ENCODE measurements at regions not wholly inside any gene's neighbourhood (a gene's known extent, or its start where the extent isn't known, plus 50 kb on each side); places are given as distances from the start of the nearest gene placed in this dataset.
A peak's percentile ranks its signal among the peaks of the same experiment; 100 is the strongest.
"Not testable (repeated sequence)": the region's sequence is repeated elsewhere in the genome, so short reads cannot be mapped to it uniquely, and the experiment has no call there.

DNA sequence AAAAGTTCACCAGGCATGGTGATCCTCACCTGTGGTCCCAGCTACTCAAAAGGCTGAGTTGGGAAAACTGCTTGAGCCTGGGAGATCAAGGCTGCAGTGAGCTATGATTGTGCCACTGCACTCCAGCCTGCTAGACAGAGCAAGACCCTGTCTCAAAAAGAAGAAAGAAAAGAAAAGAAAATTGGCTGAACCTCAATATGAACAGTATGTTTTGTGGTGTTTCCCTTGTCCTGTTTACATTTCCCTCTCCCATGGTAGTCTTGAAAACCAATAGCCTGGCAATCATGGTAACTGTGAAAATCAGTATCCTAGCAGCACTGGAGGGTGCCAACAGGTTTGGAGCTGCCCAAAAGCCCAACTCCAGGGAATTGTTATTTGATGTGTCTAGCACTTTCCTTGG lies 174.1 kb upstream of the NR4A3 start:
- in situ Hi-C loops (cut with MboI; ENCODE audit: low sequenced_read_pairs, unreplicated experiment): no loop called here
- no peak for DNase-seq (ENCODE audit: low spot score)
- TF ChIP-seq, protein P1, sequence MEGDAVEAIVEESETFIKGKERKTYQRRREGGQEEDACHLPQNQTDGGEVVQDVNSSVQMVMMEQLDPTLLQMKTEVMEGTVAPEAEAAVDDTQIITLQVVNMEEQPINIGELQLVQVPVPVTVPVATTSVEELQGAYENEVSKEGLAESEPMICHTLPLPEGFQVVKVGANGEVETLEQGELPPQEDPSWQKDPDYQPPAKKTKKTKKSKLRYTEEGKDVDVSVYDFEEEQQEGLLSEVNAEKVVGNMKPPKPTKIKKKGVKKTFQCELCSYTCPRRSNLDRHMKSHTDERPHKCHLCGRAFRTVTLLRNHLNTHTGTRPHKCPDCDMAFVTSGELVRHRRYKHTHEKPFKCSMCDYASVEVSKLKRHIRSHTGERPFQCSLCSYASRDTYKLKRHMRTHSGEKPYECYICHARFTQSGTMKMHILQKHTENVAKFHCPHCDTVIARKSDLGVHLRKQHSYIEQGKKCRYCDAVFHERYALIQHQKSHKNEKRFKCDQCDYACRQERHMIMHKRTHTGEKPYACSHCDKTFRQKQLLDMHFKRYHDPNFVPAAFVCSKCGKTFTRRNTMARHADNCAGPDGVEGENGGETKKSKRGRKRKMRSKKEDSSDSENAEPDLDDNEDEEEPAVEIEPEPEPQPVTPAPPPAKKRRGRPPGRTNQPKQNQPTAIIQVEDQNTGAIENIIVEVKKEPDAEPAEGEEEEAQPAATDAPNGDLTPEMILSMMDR (IDR thresholded peaks at IDR 0.05; ENCODE audit: borderline replicate concordance, control extremely low read depth, extremely low read depth, insufficient read depth, missing control alignments): no peak

DNA sequence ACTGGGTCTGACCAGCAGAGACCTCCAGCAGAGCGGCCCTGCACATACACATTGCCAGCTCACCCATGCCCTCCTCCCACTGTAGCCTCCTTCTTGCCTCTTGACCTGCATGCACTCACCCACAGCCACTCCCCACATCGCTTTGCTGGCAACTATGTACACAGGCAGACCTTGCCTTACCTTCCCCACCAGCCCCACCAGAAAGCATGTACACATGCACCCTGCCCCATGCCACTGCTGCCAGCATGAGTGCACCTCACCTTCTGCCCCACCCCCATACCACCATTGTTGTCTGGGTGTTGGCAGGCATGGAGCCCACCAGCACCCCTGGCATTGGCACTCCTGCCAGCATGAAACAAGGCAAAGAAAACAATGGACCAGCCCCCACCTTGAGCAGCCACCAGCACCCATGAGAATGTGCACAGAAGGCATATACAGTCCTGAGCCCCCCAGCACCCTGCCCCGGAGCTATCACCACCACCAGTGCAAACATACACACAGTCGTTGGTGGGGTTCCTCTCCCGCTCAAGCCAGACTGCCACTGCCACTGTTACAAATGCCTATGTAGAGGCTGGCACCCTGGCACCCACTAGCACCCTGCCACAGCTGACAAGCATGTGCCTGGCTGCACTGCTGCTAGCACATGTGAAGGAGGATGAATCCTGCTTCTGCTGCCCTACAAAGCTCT lies 171.4 kb upstream of the NR4A3 start:
- DNase-seq (ENCODE audit: low spot score): no peak
- in situ Hi-C loops (cut with MboI; ENCODE audit: low sequenced_read_pairs, unreplicated experiment): no loop called here
- TF ChIP-seq, protein P1 (IDR thresholded peaks at IDR 0.05; ENCODE audit: borderline replicate concordance, control extremely low read depth, extremely low read depth, insufficient read depth, missing control alignments): no peak

DNA sequence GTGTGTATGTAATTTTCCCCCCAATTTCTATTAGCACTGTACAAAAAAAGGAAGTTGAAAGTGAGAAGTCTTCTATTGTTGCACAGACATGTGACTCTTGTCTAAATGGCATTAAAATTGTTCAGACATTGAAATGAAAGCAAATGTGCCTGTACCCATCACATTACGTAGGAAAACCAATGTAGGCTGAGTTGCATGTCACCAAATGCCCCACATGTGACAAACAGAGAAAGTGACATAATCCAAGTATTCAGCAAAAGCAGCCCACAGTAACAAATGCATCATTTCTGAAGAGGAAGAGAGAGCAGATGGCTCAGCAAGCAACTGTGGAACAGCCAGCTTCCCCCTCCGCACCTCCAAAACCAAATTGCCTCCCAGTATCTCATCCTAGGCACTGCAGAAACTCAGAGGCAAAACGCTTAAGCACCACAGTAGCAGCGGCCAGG lies 161.5 kb upstream of the NR4A3 start:
- TF ChIP-seq, protein P1 (IDR thresholded peaks at IDR 0.05; ENCODE audit: borderline replicate concordance, control extremely low read depth, extremely low read depth, insufficient read depth, missing control alignments): no peak
- in situ Hi-C loops (cut with MboI; ENCODE audit: low sequenced_read_pairs, unreplicated experiment): no loop called here
- DNase-seq (ENCODE audit: low spot score): peak; percentile 53

DNA sequence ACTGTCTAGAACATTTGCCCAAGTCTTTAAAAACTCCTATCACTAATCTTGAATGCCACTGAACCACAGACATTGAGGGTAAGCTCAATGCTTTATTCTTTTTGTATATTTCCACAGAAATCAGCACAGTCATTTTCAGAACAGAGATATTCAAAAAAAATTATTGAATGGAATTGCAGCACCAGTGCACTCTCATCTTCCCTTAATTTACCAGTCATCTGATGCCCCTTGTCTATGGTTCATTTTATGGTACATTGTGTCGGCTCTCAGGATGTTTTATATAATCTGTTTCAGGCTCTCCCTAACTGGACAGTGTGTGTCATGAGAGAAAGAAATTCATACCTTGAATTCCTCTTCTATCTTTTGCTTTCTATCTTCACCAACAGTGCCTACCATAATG lies 158.4 kb upstream of the NR4A3 start:
- DNase-seq (ENCODE audit: low spot score): no peak
- TF ChIP-seq, protein P1 (IDR thresholded peaks at IDR 0.05; ENCODE audit: borderline replicate concordance, control extremely low read depth, extremely low read depth, insufficient read depth, missing control alignments): no peak
- in situ Hi-C loops (cut with MboI; ENCODE audit: low sequenced_read_pairs, unreplicated experiment): no loop called here

DNA sequence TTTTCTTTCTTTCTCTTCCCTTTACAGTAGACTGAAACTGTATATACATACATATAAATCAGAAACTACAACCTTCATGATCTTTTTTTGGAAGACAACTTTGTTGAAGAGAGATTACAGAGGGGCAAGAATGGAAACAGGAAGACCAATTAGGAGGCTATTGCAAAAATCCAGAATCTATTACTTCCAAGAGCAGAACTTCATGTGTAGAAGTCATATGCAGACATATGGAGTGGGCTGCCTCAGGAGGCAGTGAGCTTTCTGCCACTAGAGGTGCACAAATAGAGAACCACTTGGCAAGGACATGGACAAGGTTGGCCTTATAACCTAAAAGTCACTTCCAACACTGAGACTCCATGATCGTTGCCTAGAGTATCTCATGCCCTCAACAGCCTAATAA lies 157.8 kb upstream of the NR4A3 start:
- in situ Hi-C loops (cut with MboI; ENCODE audit: low sequenced_read_pairs, unreplicated experiment): no loop called here
- DNase-seq (ENCODE audit: low spot score): no peak
- TF ChIP-seq, protein P1 (IDR thresholded peaks at IDR 0.05; ENCODE audit: borderline replicate concordance, control extremely low read depth, extremely low read depth, insufficient read depth, missing control alignments): no peak

DNA sequence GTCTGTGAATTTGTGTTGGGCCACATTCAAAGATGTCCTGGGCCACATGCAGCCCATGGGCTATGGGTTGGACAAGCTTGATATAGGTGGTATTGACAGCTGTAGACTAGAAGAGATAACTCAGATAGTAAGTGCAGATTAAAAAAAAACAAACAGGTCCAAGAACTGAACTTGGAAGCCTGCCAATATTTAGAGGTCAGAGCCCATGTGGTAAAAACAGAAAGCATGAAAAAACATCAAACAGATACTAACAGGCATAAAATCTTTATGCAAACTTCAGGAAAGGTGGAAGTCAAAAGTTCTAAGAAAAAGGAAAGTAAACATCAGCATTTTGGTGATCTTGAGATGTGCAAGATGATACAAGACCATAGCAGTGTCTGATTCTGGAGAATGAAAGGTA lies 155.1 kb upstream of the NR4A3 start:
- DNase-seq (ENCODE audit: low spot score): no peak
- in situ Hi-C loops (cut with MboI; ENCODE audit: low sequenced_read_pairs, unreplicated experiment): no loop called here
- TF ChIP-seq, protein P1 (IDR thresholded peaks at IDR 0.05; ENCODE audit: borderline replicate concordance, control extremely low read depth, extremely low read depth, insufficient read depth, missing control alignments): no peak

DNA sequence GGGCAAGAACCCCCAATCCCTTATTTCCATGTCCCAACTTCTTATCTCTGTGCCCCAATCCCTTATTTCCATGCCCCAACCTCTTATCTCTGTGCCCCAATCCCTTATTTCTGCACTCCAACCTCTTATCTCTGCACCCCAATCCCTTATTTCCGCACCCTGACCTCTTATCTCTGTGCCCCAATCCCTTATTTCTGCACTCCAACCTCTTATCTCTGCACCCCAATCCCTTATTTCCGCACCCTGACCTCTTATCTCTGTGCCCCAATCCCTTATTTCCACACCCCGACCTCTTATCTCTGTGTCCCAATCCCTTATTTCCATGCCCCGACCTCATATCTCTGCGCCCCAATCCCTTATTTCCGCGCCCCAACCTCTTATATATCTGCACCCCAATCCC lies 150.8 kb upstream of the NR4A3 start:
- in situ Hi-C loops (cut with MboI; ENCODE audit: low sequenced_read_pairs, unreplicated experiment); DNase-seq (ENCODE audit: low spot score): not testable (repeated sequence)

Measured in GM13976 (cell line).